Suprapubic skin (tissue), 3 donors: ENCODE measurements at regions not wholly inside any gene's neighbourhood (a gene's known extent, or its start where the extent isn't known, plus 50 kb on each side); places are given as distances from the start of the nearest gene placed in this dataset.

Experiments
- CTCF ChIP-seq, 2 donors: fragments of 200-600 bp in 1 of 2; fragments of 450-650 bp in 1 of 2; sonication (generic) in 1 of 2; IDR thresholded peaks; one replicate each; pipeline ENCODE4 v1.5.1; 2016 to 2019; ENCODE audit warnings: antibody characterized with exemption in 2 of 2, mild to moderate bottlenecking in 1 of 2, moderate library complexity in 1 of 2
- EP300 ChIP-seq: sonication (generic); formaldehyde crosslinking; IDR thresholded peaks from one replicate; pipeline ENCODE4 v1.6.1; 2017; ENCODE audit warnings: antibody characterized with exemption
- POLR2A ChIP-seq, 2 donors: fragments of 450-650 bp; IDR thresholded peaks; one replicate each; pipeline ENCODE4 v1.6.1; 2017; ENCODE audit warnings: antibody characterized with exemption in 2 of 2, mild to moderate bottlenecking in 2 of 2, moderate library complexity in 2 of 2

GRCh38 chr10:21249435-21249834, 276.0 kb downstream of the SKIDA1 start:
- TF ChIP-seq POLR2A (IDR thresholded peaks at IDR 0.05) = no peak
- TF ChIP-seq CTCF (IDR thresholded peaks at IDR 0.05) = no peak
- TF ChIP-seq EP300 = no peak
